Natural killer cell treated with Interleukin-12 subunit alpha and Interleukin-12 subunit beta and Interleukin-15 and Interleukin-18, amount 100 ng/mL, for 72 hours (primary cell): ENCODE measurements at regions not wholly inside any gene's neighbourhood (a gene's known extent, or its start where the extent isn't known, plus 50 kb on each side); places are given as distances from the start of the nearest gene placed in this dataset.

Experiments used
- ATAC-seq, 2 donors: fragments of 150-1000 bp; cut with Tn5 transposase in 1 of 2; sonication (Bioruptor Pico), chemical (Tn5 transposase) in 1 of 2; 2 replicates each; pipeline ENCODE4 v1.10.0; 2021
- DNase-seq: peaks from one replicate; pipeline ENCODE4 v3.0.0; 2022; ENCODE audit warnings: low spot score
- H3K27ac Mint-ChIP-seq, 2 donors: 1 replicate in 1 of 2; 2 replicates in 1 of 2; pipeline ENCODE4 v1.8.0; 2022; ENCODE audit warnings: mixed read lengths in 2 of 2, mild to moderate bottlenecking in 1 of 2, moderate library complexity in 1 of 2
- H3K27me3 Mint-ChIP-seq, 2 donors: 1 replicate in 1 of 2; 2 replicates in 1 of 2; pipeline ENCODE4 v1.8.0; 2022; ENCODE audit warnings: mixed read lengths in 2 of 2
- H3K36me3 Mint-ChIP-seq: one replicate; pipeline ENCODE4 v1.8.0; 2022; ENCODE audit warnings: mixed read lengths
- H3K4me1 Mint-ChIP-seq, 2 donors: 1 replicate in 1 of 2; 2 replicates in 1 of 2; pipeline ENCODE4 v1.8.0; 2022; ENCODE audit warnings: low read depth in 2 of 2, mixed read lengths in 2 of 2, mild to moderate bottlenecking in 1 of 2
- H3K4me3 Mint-ChIP-seq: one replicate; pipeline ENCODE4 v1.8.0; 2022; ENCODE audit warnings: mixed read lengths
- H3K9me3 Mint-ChIP-seq: 2 replicates; pipeline ENCODE4 v1.8.0; 2022; ENCODE audit warnings: mixed read lengths

- H3K9me3 Mint-ChIP-seq: no peaks in the 10 kb centered on the region
- DNase-seq (no peak), ATAC-seq (no peak)
- H3K4me1 Mint-ChIP-seq: no peaks in the 10 kb centered on the region
- H3K27me3 Mint-ChIP-seq: peaks cover 0 to 10% of the 10 kb centered on the region in 2 donors
- H3K36me3 Mint-ChIP-seq: no peaks in the 10 kb centered on the region
- no peak overlapping the region for H3K4me3 Mint-ChIP-seq
- no peak overlapping the region for H3K27ac Mint-ChIP-seq
Observed at GRCh38 chr6:47160702-47161101, 118.6 kb upstream of the ADGRF1 start.

GRCh38 chr6:47159763-47160162, 117.6 kb upstream of the ADGRF1 start:
- no peaks in the 10 kb centered on the region for H3K9me3 Mint-ChIP-seq

GRCh38 chr6:47157653-47158219, 115.6 kb upstream of the ADGRF1 start:
- Mint-ChIP-seq H3K9me3 (no peaks in the 10 kb centered on the region), H3K4me1 (no peaks in the 10 kb centered on the region), H3K27me3 (peaks cover 0 to 10% of the 10 kb centered on the region in 2 donors), H3K27ac (no peak overlapping the region), H3K4me3 (no peak overlapping the region), H3K36me3 (no peaks in the 10 kb centered on the region)
- DNase-seq (no peak), ATAC-seq (no peak)

More at GRCh38 chr6:47159763-47160162, 117.6 kb upstream of the ADGRF1 start:
- H3K4me3 Mint-ChIP-seq: no peak overlapping the region
- no peaks in the 10 kb centered on the region for H3K4me1 Mint-ChIP-seq
- H3K27me3 Mint-ChIP-seq: peaks cover 0 to 10% of the 10 kb centered on the region in 2 donors
- H3K36me3 Mint-ChIP-seq: no peaks in the 10 kb centered on the region
- H3K27ac Mint-ChIP-seq: no peak overlapping the region
- DNase-seq (no peak), ATAC-seq (no peak)

GRCh38 chr6:47157063-47157462, 114.9 kb upstream of the ADGRF1 start:
- Mint-ChIP-seq H3K9me3 (no peaks in the 10 kb centered on the region), H3K4me3 (no peak overlapping the region), H3K4me1 (no peaks in the 10 kb centered on the region), H3K27me3 (peaks cover 0 to 10% of the 10 kb centered on the region in 2 donors), H3K36me3 (no peaks in the 10 kb centered on the region), H3K27ac (no peak overlapping the region)
- ATAC-seq (no peak), DNase-seq (no peak)

GRCh38 chr6:47156196-47156595, 114.1 kb upstream of the ADGRF1 start:
- no peaks in the 10 kb centered on the region for H3K36me3 Mint-ChIP-seq
- no peaks in the 10 kb centered on the region for H3K4me1 Mint-ChIP-seq
- no peak overlapping the region for H3K4me3 Mint-ChIP-seq
- no peaks in the 10 kb centered on the region for H3K9me3 Mint-ChIP-seq
- DNase-seq (no peak), ATAC-seq (no peak)
- H3K27me3 Mint-ChIP-seq: peaks cover 3 to 10% of the 10 kb centered on the region in 2 donors
- no peak overlapping the region for H3K27ac Mint-ChIP-seq

GRCh38 chr6:47153404-47153755, 111.2 kb upstream of the ADGRF1 start:
- DNase-seq (no peak), ATAC-seq (no peak)
- H3K9me3 Mint-ChIP-seq: no peaks in the 10 kb centered on the region
- H3K27me3 Mint-ChIP-seq: peaks cover 6 to 10% of the 10 kb centered on the region in 2 donors
- no peak overlapping the region for H3K27ac Mint-ChIP-seq
- H3K4me3 Mint-ChIP-seq: no peak overlapping the region
- no peaks in the 10 kb centered on the region for H3K4me1 Mint-ChIP-seq
- no peaks in the 10 kb centered on the region for H3K36me3 Mint-ChIP-seq

- peaks cover 6 to 10% of the 10 kb centered on the region in 2 donors for H3K27me3 Mint-ChIP-seq
Observed at GRCh38 chr6:47152666-47153403, 110.7 kb upstream of the ADGRF1 start.

GRCh38 chr6:47151232-47151898, 109.2 kb upstream of the ADGRF1 start:
- Mint-ChIP-seq H3K4me3 (no peak overlapping the region), H3K27me3 (peaks cover 6 to 10% of the 10 kb centered on the region in 2 donors), H3K9me3 (no peaks in the 10 kb centered on the region), H3K36me3 (no peaks in the 10 kb centered on the region), H3K4me1 (no peaks in the 10 kb centered on the region), H3K27ac (no peak overlapping the region)
- DNase-seq (no peak), ATAC-seq (no peak)

More at GRCh38 chr6:47152666-47153403, 110.7 kb upstream of the ADGRF1 start:
- H3K27ac Mint-ChIP-seq: no peak overlapping the region
- ATAC-seq: peak in 1 of 2 donors; percentile 49
- H3K9me3 Mint-ChIP-seq: no peaks in the 10 kb centered on the region
- H3K4me1 Mint-ChIP-seq: no peaks in the 10 kb centered on the region
- H3K36me3 Mint-ChIP-seq: no peaks in the 10 kb centered on the region
- no peak for DNase-seq
- no peak overlapping the region for H3K4me3 Mint-ChIP-seq

- DNase-seq (no peak), ATAC-seq (no peak)
- Mint-ChIP-seq H3K4me3 (no peak overlapping the region), H3K27ac (no peak overlapping the region), H3K36me3 (no peaks in the 10 kb centered on the region), H3K9me3 (no peaks in the 10 kb centered on the region), H3K27me3 (peaks cover 6 to 10% of the 10 kb centered on the region in 2 donors), H3K4me1 (no peaks in the 10 kb centered on the region)
Observed at GRCh38 chr6:47149554-47149953, 107.4 kb upstream of the ADGRF1 start.

GRCh38 chr6:47149066-47149465, 106.9 kb upstream of the ADGRF1 start:
- no peak for DNase-seq
- H3K9me3 Mint-ChIP-seq: no peaks in the 10 kb centered on the region
- no peak overlapping the region for H3K4me3 Mint-ChIP-seq
- no peak for ATAC-seq
- no peaks in the 10 kb centered on the region for H3K36me3 Mint-ChIP-seq
- H3K27ac Mint-ChIP-seq: no peak overlapping the region
- no peaks in the 10 kb centered on the region for H3K4me1 Mint-ChIP-seq
- peaks cover 6 to 10% of the 10 kb centered on the region in 2 donors for H3K27me3 Mint-ChIP-seq

- DNase-seq (no peak), ATAC-seq (no peak)
- Mint-ChIP-seq H3K27me3 (peaks cover 6 to 10% of the 10 kb centered on the region in 2 donors), H3K9me3 (no peaks in the 10 kb centered on the region), H3K27ac (no peak overlapping the region), H3K4me3 (no peak overlapping the region), H3K36me3 (no peaks in the 10 kb centered on the region), H3K4me1 (no peaks in the 10 kb centered on the region)
Observed at GRCh38 chr6:47147836-47148344, 105.8 kb upstream of the ADGRF1 start.

- no peaks in the 10 kb centered on the region for H3K4me1 Mint-ChIP-seq
- DNase-seq (no peak), ATAC-seq (no peak)
- H3K4me3 Mint-ChIP-seq: no peak overlapping the region
- H3K27me3 Mint-ChIP-seq: peaks cover 6 to 10% of the 10 kb centered on the region in 2 donors
- H3K27ac Mint-ChIP-seq: no peak overlapping the region
- H3K36me3 Mint-ChIP-seq: no peaks in the 10 kb centered on the region
- H3K9me3 Mint-ChIP-seq: no peaks in the 10 kb centered on the region
Observed at GRCh38 chr6:47147175-47147727, 105.1 kb upstream of the ADGRF1 start.

- H3K27ac Mint-ChIP-seq: no peak overlapping the region
- no peaks in the 10 kb centered on the region for H3K9me3 Mint-ChIP-seq
- H3K4me1 Mint-ChIP-seq: no peaks in the 10 kb centered on the region
- H3K27me3 Mint-ChIP-seq: peaks cover 6 to 10% of the 10 kb centered on the region in 2 donors
- no peaks in the 10 kb centered on the region for H3K36me3 Mint-ChIP-seq
- no peak overlapping the region for H3K4me3 Mint-ChIP-seq
- DNase-seq: no peak
- ATAC-seq: no peak
Observed at GRCh38 chr6:47146431-47147174, 104.5 kb upstream of the ADGRF1 start.
